Osteoblast (primary cell): ENCODE measurements at regions not wholly inside any gene's neighbourhood (a gene's known extent, or its start where the extent isn't known, plus 50 kb on each side); places are given as distances from the start of the nearest gene placed in this dataset.

Experiments used
- DNase-seq: peaks from one replicate; pipeline ENCODE4 v3.0.0; 2011; ENCODE audit warnings: low spot score, mixed read lengths; ENCODE audit not compliant: insufficient read length; ENCODE audit errors: missing footprints
- H2AFZ ChIP-seq: 2 replicates; pipeline ENCODE4 v1.6.0; 2011; ENCODE audit warnings: mild to moderate bottlenecking, low read length
- H3K27ac ChIP-seq: 2 replicates; pipeline ENCODE4 v1.5.1; 2011; ENCODE audit warnings: mild to moderate bottlenecking, low read depth, low read length, moderate library complexity
- H3K27me3 ChIP-seq: 2 replicates; pipeline ENCODE4 v1.6.0; 2012; ENCODE audit warnings: mild to moderate bottlenecking, control low read depth, inconsistent platforms, low read length, moderate library complexity; ENCODE audit not compliant: insufficient read depth
- H3K36me3 ChIP-seq: 2 replicates; pipeline ENCODE4 v1.5.1; 2011; ENCODE audit warnings: mild to moderate bottlenecking, low read length, control low read depth, moderate library complexity; ENCODE audit not compliant: insufficient read depth
- H3K4me1 ChIP-seq: 2 replicates; pipeline ENCODE4 v1.5.1; 2011; ENCODE audit warnings: mild to moderate bottlenecking, low read length, control low read depth, moderate library complexity; ENCODE audit not compliant: insufficient read depth
- H3K4me2 ChIP-seq: 2 replicates; pipeline ENCODE4 v1.6.0; 2011; ENCODE audit warnings: mild to moderate bottlenecking, low read length; ENCODE audit not compliant: insufficient read depth
- H3K4me3 ChIP-seq: fragments of 200-600 bp; sonication (generic); 3 replicates; pipeline ENCODE4 v1.5.1; 2012; ENCODE audit warnings: mild to moderate bottlenecking, low read length, inconsistent platforms; ENCODE audit not compliant: insufficient read depth
- H3K79me2 ChIP-seq: 2 replicates; pipeline ENCODE4 v1.6.0; 2012; ENCODE audit warnings: mild to moderate bottlenecking, low read length, control low read depth, inconsistent platforms; ENCODE audit not compliant: insufficient read depth
- H3K9me3 ChIP-seq: 2 replicates; pipeline ENCODE4 v1.5.1; 2011; ENCODE audit warnings: low read depth, low read length, control low read depth
- H4K20me1 ChIP-seq: 2 replicates; pipeline ENCODE4 v1.6.0; 2012; ENCODE audit warnings: mild to moderate bottlenecking, low read length, control low read depth; ENCODE audit not compliant: insufficient read depth
- TF ChIP-seq, protein P1 (sequence below): IDR thresholded peaks from 2 replicates; pipeline ENCODE4 v1.5.1; 2011; ENCODE audit warnings: mild to moderate bottlenecking, low read depth, low read length, moderate library complexity; ENCODE audit errors: extremely low read depth

DNA sequence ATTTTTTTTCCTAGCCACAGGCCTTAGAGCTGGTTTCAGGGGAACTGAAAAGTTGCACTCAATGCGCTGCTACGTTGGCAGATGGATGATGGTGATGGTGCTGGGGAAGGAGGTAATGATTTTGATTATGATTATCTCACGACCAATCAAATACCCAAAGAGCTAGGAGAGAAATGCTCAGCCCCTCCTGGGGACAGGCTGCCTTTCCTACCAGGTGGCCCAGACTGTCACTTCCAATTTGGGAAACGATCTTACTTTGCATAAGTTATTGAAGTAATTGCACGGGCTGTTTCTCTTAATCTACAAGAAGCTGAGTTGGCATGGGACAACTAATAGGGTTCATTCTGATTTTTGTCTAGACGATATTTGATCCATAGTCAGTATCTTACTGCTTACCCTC is 379.7 kb upstream of the EEF2KMT start:
- H3K27ac ChIP-seq: no peak overlapping the region
- H2AFZ ChIP-seq: no peak overlapping the region
- H3K4me3 ChIP-seq: no peak overlapping the region
- H3K79me2 ChIP-seq: no peaks in the 10 kb centered on the region
- peaks cover 2% of the 10 kb centered on the region for H3K9me3 ChIP-seq
- H3K4me2 ChIP-seq: no peak overlapping the region
- TF ChIP-seq, protein P1, sequence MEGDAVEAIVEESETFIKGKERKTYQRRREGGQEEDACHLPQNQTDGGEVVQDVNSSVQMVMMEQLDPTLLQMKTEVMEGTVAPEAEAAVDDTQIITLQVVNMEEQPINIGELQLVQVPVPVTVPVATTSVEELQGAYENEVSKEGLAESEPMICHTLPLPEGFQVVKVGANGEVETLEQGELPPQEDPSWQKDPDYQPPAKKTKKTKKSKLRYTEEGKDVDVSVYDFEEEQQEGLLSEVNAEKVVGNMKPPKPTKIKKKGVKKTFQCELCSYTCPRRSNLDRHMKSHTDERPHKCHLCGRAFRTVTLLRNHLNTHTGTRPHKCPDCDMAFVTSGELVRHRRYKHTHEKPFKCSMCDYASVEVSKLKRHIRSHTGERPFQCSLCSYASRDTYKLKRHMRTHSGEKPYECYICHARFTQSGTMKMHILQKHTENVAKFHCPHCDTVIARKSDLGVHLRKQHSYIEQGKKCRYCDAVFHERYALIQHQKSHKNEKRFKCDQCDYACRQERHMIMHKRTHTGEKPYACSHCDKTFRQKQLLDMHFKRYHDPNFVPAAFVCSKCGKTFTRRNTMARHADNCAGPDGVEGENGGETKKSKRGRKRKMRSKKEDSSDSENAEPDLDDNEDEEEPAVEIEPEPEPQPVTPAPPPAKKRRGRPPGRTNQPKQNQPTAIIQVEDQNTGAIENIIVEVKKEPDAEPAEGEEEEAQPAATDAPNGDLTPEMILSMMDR: no peak
- H3K27me3 ChIP-seq: no peaks in the 10 kb centered on the region
- DNase-seq: no peak
- no peaks in the 10 kb centered on the region for H4K20me1 ChIP-seq
- no peaks in the 10 kb centered on the region for H3K36me3 ChIP-seq
- H3K4me1 ChIP-seq: no peaks in the 10 kb centered on the region

DNA sequence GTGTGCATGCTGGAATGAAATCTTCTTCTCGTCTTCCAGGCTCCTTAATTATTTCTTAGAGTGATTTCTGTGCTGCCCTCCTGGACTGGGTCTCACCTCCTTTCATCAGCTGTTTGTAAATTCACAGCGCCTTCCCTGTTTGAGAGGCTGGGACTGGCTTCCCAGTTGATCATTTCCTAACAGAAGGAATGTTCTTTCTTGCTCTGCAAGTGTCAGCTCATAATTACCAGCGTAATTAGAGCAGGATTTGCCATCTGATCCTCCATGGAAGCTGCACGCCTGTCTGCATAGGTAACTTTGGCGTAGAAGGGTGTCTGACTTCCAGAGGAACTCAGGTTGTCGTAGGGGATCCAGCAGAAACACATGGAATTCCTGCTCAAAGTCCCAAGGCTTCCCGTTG is 375.0 kb upstream of the EEF2KMT start:
- Histone ChIP-seq H3K27me3 (no peaks in the 10 kb centered on the region), H3K4me3 (no peak overlapping the region)
- TF ChIP-seq, protein P1: no peak

DNA sequence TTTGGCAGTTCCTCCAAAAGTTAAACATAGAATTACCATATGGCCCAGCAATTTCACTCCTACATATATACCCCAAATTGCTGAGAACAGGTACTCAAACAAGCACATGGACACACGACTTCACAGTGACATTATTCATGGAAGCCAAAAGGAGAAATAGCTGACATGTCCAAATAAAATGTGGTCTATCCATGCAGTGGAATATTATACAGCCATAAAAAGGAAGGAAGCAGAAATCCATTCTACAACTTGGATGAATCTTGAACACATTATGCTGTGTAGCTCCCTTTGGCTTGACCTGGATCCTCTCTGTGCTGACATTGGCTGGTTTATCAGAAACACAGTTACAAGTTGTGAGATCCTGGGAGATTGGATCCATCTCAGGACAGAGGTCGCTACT is 370.9 kb upstream of the EEF2KMT start:
- Histone ChIP-seq H3K9me3 (no peaks in the 10 kb centered on the region), H2AFZ (no peak overlapping the region), H3K27ac (no peak overlapping the region), H3K4me3 (no peak overlapping the region), H4K20me1 (no peaks in the 10 kb centered on the region), H3K36me3 (no peaks in the 10 kb centered on the region), H3K27me3 (no peaks in the 10 kb centered on the region), H3K79me2 (no peaks in the 10 kb centered on the region), H3K4me2 (no peak overlapping the region), H3K4me1 (no peaks in the 10 kb centered on the region)
- TF ChIP-seq, protein P1: no peak
- no peak for DNase-seq

More for the DNA sequence above, 375.0 kb upstream of the EEF2KMT start:
- Histone ChIP-seq H3K79me2 (no peaks in the 10 kb centered on the region), H3K9me3 (no peaks in the 10 kb centered on the region), H3K27ac (no peak overlapping the region), H2AFZ (no peak overlapping the region), H3K36me3 (no peaks in the 10 kb centered on the region), H3K4me2 (no peak overlapping the region), H4K20me1 (no peaks in the 10 kb centered on the region), H3K4me1 (no peaks in the 10 kb centered on the region)
- DNase-seq: no peak

DNA sequence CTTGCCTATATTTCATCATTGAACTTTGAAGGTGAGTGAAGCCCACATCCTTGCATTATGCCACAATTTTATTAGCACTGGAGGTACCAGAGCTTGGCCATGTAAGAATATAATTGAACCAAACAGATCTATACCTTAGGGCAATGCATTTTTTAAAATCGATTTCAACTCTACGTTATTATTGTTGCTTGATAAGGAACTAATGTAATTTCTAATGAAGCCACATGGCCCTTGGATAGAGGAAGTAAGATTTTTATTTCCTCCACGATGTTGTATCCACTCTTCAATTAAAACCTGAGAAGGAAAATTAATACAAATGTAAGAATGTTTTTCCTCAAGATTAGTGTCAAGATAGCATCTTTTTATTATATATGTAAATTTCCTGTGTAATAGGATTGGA is 370.0 kb upstream of the EEF2KMT start:
- H2AFZ ChIP-seq: no peak overlapping the region
- TF ChIP-seq, protein P1: no peak
- no peaks in the 10 kb centered on the region for H4K20me1 ChIP-seq
- H3K4me1 ChIP-seq: no peaks in the 10 kb centered on the region
- no peaks in the 10 kb centered on the region for H3K27me3 ChIP-seq
- no peak overlapping the region for H3K4me3 ChIP-seq
- no peaks in the 10 kb centered on the region for H3K36me3 ChIP-seq
- no peaks in the 10 kb centered on the region for H3K9me3 ChIP-seq
- no peaks in the 10 kb centered on the region for H3K79me2 ChIP-seq
- no peak for DNase-seq
- H3K4me2 ChIP-seq: no peak overlapping the region
- H3K27ac ChIP-seq: no peak overlapping the region
